Fibroblast of skin of left quadriceps (primary cell): ENCODE measurements at regions not wholly inside any gene's neighbourhood (a gene's known extent, or its start where the extent isn't known, plus 50 kb on each side); places are given as distances from the start of the nearest gene placed in this dataset.
"Not testable (repeated sequence)": the region's sequence is repeated elsewhere in the genome, so short reads cannot be mapped to it uniquely, and the experiment has no call there.

Experiments used
- DNase-seq, 2 experiments: peaks; one replicate each; pipeline ENCODE4 v3.0.0-alpha.2; 2013; ENCODE audit warnings: low read depth in 2 of 2

GRCh38 chr3:166527325-166527724 lies 690.1 kb upstream of the BCHE start:
- DNase-seq: peak; percentile 63 to 64

GRCh38 chr3:166526881-166527280 lies 689.7 kb upstream of the BCHE start:
- no peak for DNase-seq

GRCh38 chr3:166522017-166522416 lies 684.8 kb upstream of the BCHE start:
- DNase-seq: no peak

- no peak for DNase-seq
These were observed 682.2 kb upstream of the BCHE start for GRCh38 chr3:166519443-166519842.

GRCh38 chr3:166518040-166518439 lies 680.8 kb upstream of the BCHE start:
- DNase-seq: no peak

GRCh38 chr3:166510382-166510781 lies 673.2 kb upstream of the BCHE start:
- DNase-seq: no peak

GRCh38 chr3:166500420-166500819 lies 663.2 kb upstream of the BCHE start:
- not testable (repeated sequence) for DNase-seq

- DNase-seq: peak; percentile 90 to 91
These were observed 662.4 kb upstream of the BCHE start for GRCh38 chr3:166499636-166500035.

- peak; percentile 17 to 28 for DNase-seq
These were observed 661.2 kb upstream of the BCHE start for GRCh38 chr3:166498446-166498845.

GRCh38 chr3:166489826-166490225 lies 652.6 kb upstream of the BCHE start:
- no peak for DNase-seq

GRCh38 chr3:166488977-166489672 lies 651.9 kb upstream of the BCHE start:
- no peak for DNase-seq

GRCh38 chr3:166484470-166484869 lies 647.2 kb upstream of the BCHE start:
- no peak for DNase-seq

- DNase-seq: no peak
These were observed 644.1 kb upstream of the BCHE start for GRCh38 chr3:166481340-166481739.

GRCh38 chr3:166478356-166478755 lies 641.1 kb upstream of the BCHE start:
- no peak for DNase-seq

- DNase-seq: no peak
These were observed 636.3 kb upstream of the BCHE start for GRCh38 chr3:166473501-166473900.

GRCh38 chr3:166472015-166472414 lies 634.8 kb upstream of the BCHE start:
- DNase-seq: no peak

GRCh38 chr3:166471074-166471767 lies 634.0 kb upstream of the BCHE start:
- DNase-seq: no peak

GRCh38 chr3:166462891-166463470 lies 625.8 kb upstream of the BCHE start:
- no peak for DNase-seq

GRCh38 chr3:166461626-166462025 lies 624.4 kb upstream of the BCHE start:
- no peak for DNase-seq

GRCh38 chr3:166457382-166457781 lies 620.2 kb upstream of the BCHE start:
- DNase-seq: no peak

GRCh38 chr3:166456286-166456685 lies 619.1 kb upstream of the BCHE start:
- peak; percentile 72 to 75 for DNase-seq

- DNase-seq: peak; percentile 84 to 86
These were observed 618.5 kb upstream of the BCHE start for GRCh38 chr3:166455744-166456143.

GRCh38 chr3:166453478-166453877 lies 616.3 kb upstream of the BCHE start:
- no peak for DNase-seq
